Keratinocyte (primary cell): ENCODE measurements at regions not wholly inside any gene's neighbourhood (a gene's known extent, or its start where the extent isn't known, plus 50 kb on each side); places are given as distances from the start of the nearest gene placed in this dataset.

ENCODE experiments used
- EZH2 ChIP-seq: IDR thresholded peaks from one replicate; pipeline ENCODE4 v1.6.1; 2012; ENCODE audit warnings: inconsistent platforms, mild to moderate bottlenecking, low read length, moderate library complexity
- TF ChIP-seq, protein P1 (sequence below), 3 experiments: IDR thresholded peaks in 1 of 3; conservative IDR thresholded peaks in 1 of 3; optimal IDR thresholded peaks in 1 of 3; 2 replicates in 2 of 3; 3 replicates in 1 of 3; pipeline versions ENCODE3 to v1.5.1; 2011; ENCODE audit warnings: low read length in 3 of 3, mild to moderate bottlenecking in 3 of 3, moderate library complexity in 2 of 3, control low read depth in 1 of 3, inconsistent platforms in 1 of 3; ENCODE audit not compliant: insufficient read depth in 2 of 3; ENCODE audit errors: extremely low read depth in 1 of 3

DNA sequence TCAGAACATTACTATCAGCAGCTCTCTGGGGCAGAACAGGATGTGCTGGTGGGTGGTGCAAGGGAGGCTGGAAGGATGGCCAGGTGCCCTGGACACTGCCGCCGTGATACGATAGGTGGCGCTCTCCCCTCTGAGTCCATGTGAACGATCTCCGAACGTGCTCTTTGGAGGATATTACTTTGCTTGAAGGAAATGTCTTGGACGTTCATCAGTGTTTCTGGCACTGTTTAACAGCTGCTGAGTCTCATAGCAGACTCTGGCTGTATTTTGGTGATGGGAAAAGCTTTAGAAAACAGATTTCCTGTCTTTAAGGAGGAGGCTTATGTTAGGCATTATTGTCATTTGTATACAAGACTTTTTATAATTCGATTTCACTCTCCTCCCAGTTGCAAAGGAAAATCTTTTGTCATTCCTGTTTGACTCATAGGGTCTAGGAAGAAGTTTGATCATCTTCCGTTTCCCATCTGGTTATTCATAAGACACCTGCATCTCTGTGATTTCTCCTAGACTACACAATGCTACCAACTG, 386.2 kb upstream of the ADGRL2 start:
- TF ChIP-seq, protein P1, sequence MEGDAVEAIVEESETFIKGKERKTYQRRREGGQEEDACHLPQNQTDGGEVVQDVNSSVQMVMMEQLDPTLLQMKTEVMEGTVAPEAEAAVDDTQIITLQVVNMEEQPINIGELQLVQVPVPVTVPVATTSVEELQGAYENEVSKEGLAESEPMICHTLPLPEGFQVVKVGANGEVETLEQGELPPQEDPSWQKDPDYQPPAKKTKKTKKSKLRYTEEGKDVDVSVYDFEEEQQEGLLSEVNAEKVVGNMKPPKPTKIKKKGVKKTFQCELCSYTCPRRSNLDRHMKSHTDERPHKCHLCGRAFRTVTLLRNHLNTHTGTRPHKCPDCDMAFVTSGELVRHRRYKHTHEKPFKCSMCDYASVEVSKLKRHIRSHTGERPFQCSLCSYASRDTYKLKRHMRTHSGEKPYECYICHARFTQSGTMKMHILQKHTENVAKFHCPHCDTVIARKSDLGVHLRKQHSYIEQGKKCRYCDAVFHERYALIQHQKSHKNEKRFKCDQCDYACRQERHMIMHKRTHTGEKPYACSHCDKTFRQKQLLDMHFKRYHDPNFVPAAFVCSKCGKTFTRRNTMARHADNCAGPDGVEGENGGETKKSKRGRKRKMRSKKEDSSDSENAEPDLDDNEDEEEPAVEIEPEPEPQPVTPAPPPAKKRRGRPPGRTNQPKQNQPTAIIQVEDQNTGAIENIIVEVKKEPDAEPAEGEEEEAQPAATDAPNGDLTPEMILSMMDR (optimal IDR thresholded peaks at IDR 0.05 in 1 of 3, IDR thresholded peaks at IDR 0.05 in 1 of 3, conservative IDR thresholded peaks at IDR 0.05 in 1 of 3; ENCODE audit: extremely low read depth in 1 of 3, insufficient read depth in 2 of 3, low read length in 3 of 3): peak; percentile 56 to 82 (median 59)
- no peak for TF ChIP-seq EZH2
